Left lung (tissue), 4 donors: ENCODE measurements at regions not wholly inside any gene's neighbourhood (a gene's known extent, or its start where the extent isn't known, plus 50 kb on each side); places are given as distances from the start of the nearest gene placed in this dataset.

Experiments used
- ATAC-seq: fragments of 200-7000 bp; cut with Tn5 transposase; one replicate; pipeline ENCODE4 v1.9.1; 2020; ENCODE audit warnings: moderate library complexity
- DNase-seq, 4 donors: peaks; one replicate each; pipeline ENCODE4 v3.0.0-alpha.2; 2013 to 2020
- H3K27ac ChIP-seq, 2 donors: fragments of 200-600 bp; sonication (generic) in 1 of 2; one replicate each; pipeline versions ENCODE4 v1.5.0 to v1.8.0; 2020 to 2021
- H3K27me3 ChIP-seq, 2 donors: fragments of 200-600 bp; sonication (generic) in 1 of 2; one replicate each; pipeline versions ENCODE4 v1.5.0 to v1.8.0; 2020 to 2021
- H3K36me3 ChIP-seq, 2 donors: fragments of 200-600 bp; sonication (generic) in 1 of 2; one replicate each; pipeline versions ENCODE4 v1.5.0 to v1.8.0; 2020 to 2021
- H3K4me1 ChIP-seq, 2 donors: fragments of 200-600 bp; one replicate each; pipeline ENCODE4 v1.8.0; 2021
- H3K4me3 ChIP-seq, 2 donors: fragments of 200-600 bp; sonication (generic) in 1 of 2; one replicate each; pipeline versions ENCODE4 v1.5.0 to v1.8.0; 2020 to 2021; ENCODE audit warnings: mild to moderate bottlenecking in 1 of 2
- H3K9me3 ChIP-seq, 2 donors: fragments of 200-600 bp; sonication (generic) in 1 of 2; one replicate each; pipeline versions ENCODE4 v1.5.0 to v1.8.0; 2020 to 2021
- CTCF ChIP-seq, 2 donors: fragments of 200-600 bp; sonication (generic) in 1 of 2; IDR thresholded peaks; one replicate each; pipeline versions ENCODE4 v1.5.0 to v1.8.0; 2021; ENCODE audit warnings: antibody characterized with exemption in 2 of 2
- intact Hi-C, 2 donors: fragments of 100-400 bp; cut with DNase I; formaldehyde crosslinking; loops; one replicate each; pipeline versions ENCODE4 v1.11.2 to v1.14.2; 2022
- donor health status: DM: no; HTN: yes; CAD: no.
- donor health status: DM: no; HTN: no; CAD: no.

GRCh38 chr1:56019472-56019871 lies 559.9 kb downstream of the PLPP3 start:
- H3K4me3 ChIP-seq: no peak overlapping the region
- no peak for TF ChIP-seq CTCF (IDR thresholded peaks at IDR 0.05)
- no peaks in the 10 kb centered on the region for H3K4me1 ChIP-seq
- DNase-seq (no peak), ATAC-seq (no peak)
- intact Hi-C loops: no loop called here
- H3K27ac ChIP-seq: no peak overlapping the region
- no peaks in the 10 kb centered on the region for H3K9me3 ChIP-seq
- no peaks in the 10 kb centered on the region for H3K27me3 ChIP-seq
- no peaks in the 10 kb centered on the region for H3K36me3 ChIP-seq

GRCh38 chr1:56017336-56017735 lies 562.0 kb downstream of the PLPP3 start:
- intact Hi-C loops: no loop called here
- Histone ChIP-seq H3K27ac (no peak overlapping the region), H3K9me3 (no peaks in the 10 kb centered on the region), H3K36me3 (no peaks in the 10 kb centered on the region), H3K4me1 (no peaks in the 10 kb centered on the region), H3K27me3 (no peaks in the 10 kb centered on the region), H3K4me3 (no peak overlapping the region)
- ATAC-seq (no peak), DNase-seq (no peak)
- no peak for TF ChIP-seq CTCF (IDR thresholded peaks at IDR 0.05)

- H3K27me3 ChIP-seq: no peaks in the 10 kb centered on the region
- no peak overlapping the region for H3K27ac ChIP-seq
- TF ChIP-seq CTCF (IDR thresholded peaks at IDR 0.05): no peak
- no peak overlapping the region for H3K4me3 ChIP-seq
- no peaks in the 10 kb centered on the region for H3K36me3 ChIP-seq
- DNase-seq (no peak), ATAC-seq (no peak)
- peaks cover 0 to 3% of the 10 kb centered on the region in 2 donors for H3K9me3 ChIP-seq
- intact Hi-C loops: no loop called here
- H3K4me1 ChIP-seq: no peaks in the 10 kb centered on the region
These were observed 575.5 kb downstream of the PLPP3 start for GRCh38 chr1:56003846-56004245.

- H3K4me1 ChIP-seq: no peaks in the 10 kb centered on the region
- no peaks in the 10 kb centered on the region for H3K36me3 ChIP-seq
- H3K4me3 ChIP-seq: no peak overlapping the region
- TF ChIP-seq CTCF (IDR thresholded peaks at IDR 0.05): no peak
- H3K9me3 ChIP-seq: peaks cover 0 to 3% of the 10 kb centered on the region in 2 donors
- no peak overlapping the region for H3K27ac ChIP-seq
- intact Hi-C loops: no loop called here
- H3K27me3 ChIP-seq: no peaks in the 10 kb centered on the region
- DNase-seq (no peak), ATAC-seq (no peak)
These were observed 577.1 kb downstream of the PLPP3 start for GRCh38 chr1:56002231-56002630.

GRCh38 chr1:56000424-56000823 lies 578.9 kb downstream of the PLPP3 start:
- Histone ChIP-seq H3K27me3 (no peaks in the 10 kb centered on the region), H3K27ac (no peak overlapping the region), H3K9me3 (peaks cover 0 to 12% of the 10 kb centered on the region in 2 donors), H3K4me1 (no peaks in the 10 kb centered on the region), H3K36me3 (no peaks in the 10 kb centered on the region), H3K4me3 (no peak overlapping the region)
- intact Hi-C loops: no loop called here
- no peak for TF ChIP-seq CTCF (IDR thresholded peaks at IDR 0.05)
- DNase-seq (no peak), ATAC-seq (no peak)
